ENCODE measurements at regions not wholly inside any gene's neighbourhood (a gene's known extent, or its start where the extent isn't known, plus 50 kb on each side); places are given as distances from the start of the nearest gene placed in this dataset.

DNA sequence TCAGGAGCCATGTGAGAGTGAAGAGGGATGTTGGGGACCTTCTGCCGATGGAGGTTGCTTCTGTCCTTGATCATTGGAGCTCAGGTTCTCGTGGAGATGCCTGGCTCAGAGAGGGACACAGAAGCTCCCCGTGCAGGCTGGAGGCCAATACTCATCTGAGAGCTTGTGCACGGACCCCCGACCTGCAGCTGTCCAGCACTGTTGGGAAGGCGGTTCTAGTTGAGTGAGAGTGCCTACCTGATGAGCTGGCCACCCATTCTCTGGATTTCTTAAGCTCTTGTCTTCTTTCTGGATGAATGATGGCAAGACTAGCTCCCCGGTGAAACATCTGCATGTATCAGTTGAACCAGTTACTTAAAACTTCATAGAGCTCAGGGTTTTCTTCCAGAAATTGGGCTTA, 247.6 kb upstream of the MKI67 start:
- H3F3A ChIP-seq (ENCODE audit: insufficient read depth, low read length): no peaks in the 10 kb centered on the region
- no peak overlapping the region for H2AFZ ChIP-seq (ENCODE audit: low read length)
- H3K4me2 ChIP-seq (ENCODE audit: low read length): no peak overlapping the region
- H3K79me2 ChIP-seq (ENCODE audit: insufficient read depth, low read length): no peaks in the 10 kb centered on the region
- H3K27ac ChIP-seq (ENCODE audit: low read depth, low read length, poor library complexity, severe bottlenecking): no peak overlapping the region
- H3K4me1 ChIP-seq (ENCODE audit: insufficient read depth, low read length, severe bottlenecking): no peaks in the 10 kb centered on the region
- no peaks in the 10 kb centered on the region for H3K27me3 ChIP-seq (ENCODE audit: insufficient read depth, low read length)
- H3K9me2 ChIP-seq (ENCODE audit: low read depth, low read length): no peaks in the 10 kb centered on the region
- H4K20me1 ChIP-seq (ENCODE audit: insufficient read depth, low read length): no peaks in the 10 kb centered on the region
- H3K36me3 ChIP-seq (ENCODE audit: insufficient read depth, low read length): no peaks in the 10 kb centered on the region
- no peak overlapping the region for H3K9ac ChIP-seq (ENCODE audit: low read length)
- H3K4me3 ChIP-seq (ENCODE audit: low read depth, low read length, poor library complexity, severe bottlenecking): no peak overlapping the region
- TF ChIP-seq, protein P1, sequence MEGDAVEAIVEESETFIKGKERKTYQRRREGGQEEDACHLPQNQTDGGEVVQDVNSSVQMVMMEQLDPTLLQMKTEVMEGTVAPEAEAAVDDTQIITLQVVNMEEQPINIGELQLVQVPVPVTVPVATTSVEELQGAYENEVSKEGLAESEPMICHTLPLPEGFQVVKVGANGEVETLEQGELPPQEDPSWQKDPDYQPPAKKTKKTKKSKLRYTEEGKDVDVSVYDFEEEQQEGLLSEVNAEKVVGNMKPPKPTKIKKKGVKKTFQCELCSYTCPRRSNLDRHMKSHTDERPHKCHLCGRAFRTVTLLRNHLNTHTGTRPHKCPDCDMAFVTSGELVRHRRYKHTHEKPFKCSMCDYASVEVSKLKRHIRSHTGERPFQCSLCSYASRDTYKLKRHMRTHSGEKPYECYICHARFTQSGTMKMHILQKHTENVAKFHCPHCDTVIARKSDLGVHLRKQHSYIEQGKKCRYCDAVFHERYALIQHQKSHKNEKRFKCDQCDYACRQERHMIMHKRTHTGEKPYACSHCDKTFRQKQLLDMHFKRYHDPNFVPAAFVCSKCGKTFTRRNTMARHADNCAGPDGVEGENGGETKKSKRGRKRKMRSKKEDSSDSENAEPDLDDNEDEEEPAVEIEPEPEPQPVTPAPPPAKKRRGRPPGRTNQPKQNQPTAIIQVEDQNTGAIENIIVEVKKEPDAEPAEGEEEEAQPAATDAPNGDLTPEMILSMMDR (IDR thresholded peaks at IDR 0.05; ENCODE audit: low read length): no peak
- no peak for TF ChIP-seq EZH2 (IDR thresholded peaks at IDR 0.05; ENCODE audit: borderline replicate concordance, low read length)
- no peaks in the 10 kb centered on the region for H3K9me3 ChIP-seq (ENCODE audit: low read length)

DNA sequence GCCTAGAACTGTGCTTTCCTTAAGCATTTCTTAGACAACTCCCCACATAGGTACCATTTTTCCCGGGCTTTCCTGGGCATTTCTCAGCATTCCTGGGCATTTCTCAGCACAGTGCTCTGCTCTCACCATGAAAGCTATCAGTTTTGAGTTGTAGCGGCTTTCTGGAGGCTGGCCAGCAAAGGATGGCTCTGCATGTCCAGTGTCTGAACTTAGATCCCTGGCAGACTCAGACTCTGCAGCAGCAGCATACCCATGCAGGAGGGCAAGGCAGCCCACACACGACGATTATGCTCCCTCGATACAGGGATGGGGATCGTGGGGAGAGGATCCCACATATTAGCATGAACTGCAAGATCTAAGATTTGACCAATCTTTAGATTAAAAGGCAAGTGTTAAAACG, 248.9 kb upstream of the MKI67 start:
- Histone ChIP-seq H3K4me2 (ENCODE audit: low read length) (no peak overlapping the region), H3K79me2 (ENCODE audit: insufficient read depth, low read length) (no peaks in the 10 kb centered on the region), H3K4me1 (ENCODE audit: insufficient read depth, low read length, severe bottlenecking) (no peaks in the 10 kb centered on the region), H3K9me3 (ENCODE audit: low read length) (no peaks in the 10 kb centered on the region), H3F3A (ENCODE audit: insufficient read depth, low read length) (no peaks in the 10 kb centered on the region), H4K20me1 (ENCODE audit: insufficient read depth, low read length) (no peaks in the 10 kb centered on the region), H3K27ac (ENCODE audit: low read depth, low read length, poor library complexity, severe bottlenecking) (no peak overlapping the region), H3K4me3 (ENCODE audit: low read depth, low read length, poor library complexity, severe bottlenecking) (no peak overlapping the region), H3K9me2 (ENCODE audit: low read depth, low read length) (no peaks in the 10 kb centered on the region), H3K36me3 (ENCODE audit: insufficient read depth, low read length) (no peaks in the 10 kb centered on the region), H3K27me3 (ENCODE audit: insufficient read depth, low read length) (no peaks in the 10 kb centered on the region), H3K9ac (ENCODE audit: low read length) (no peak overlapping the region), H2AFZ (ENCODE audit: low read length) (no peak overlapping the region)
- no peak for TF ChIP-seq EZH2 (IDR thresholded peaks at IDR 0.05; ENCODE audit: borderline replicate concordance, low read length)
- TF ChIP-seq, protein P1 (IDR thresholded peaks at IDR 0.05; ENCODE audit: low read length): no peak

DNA sequence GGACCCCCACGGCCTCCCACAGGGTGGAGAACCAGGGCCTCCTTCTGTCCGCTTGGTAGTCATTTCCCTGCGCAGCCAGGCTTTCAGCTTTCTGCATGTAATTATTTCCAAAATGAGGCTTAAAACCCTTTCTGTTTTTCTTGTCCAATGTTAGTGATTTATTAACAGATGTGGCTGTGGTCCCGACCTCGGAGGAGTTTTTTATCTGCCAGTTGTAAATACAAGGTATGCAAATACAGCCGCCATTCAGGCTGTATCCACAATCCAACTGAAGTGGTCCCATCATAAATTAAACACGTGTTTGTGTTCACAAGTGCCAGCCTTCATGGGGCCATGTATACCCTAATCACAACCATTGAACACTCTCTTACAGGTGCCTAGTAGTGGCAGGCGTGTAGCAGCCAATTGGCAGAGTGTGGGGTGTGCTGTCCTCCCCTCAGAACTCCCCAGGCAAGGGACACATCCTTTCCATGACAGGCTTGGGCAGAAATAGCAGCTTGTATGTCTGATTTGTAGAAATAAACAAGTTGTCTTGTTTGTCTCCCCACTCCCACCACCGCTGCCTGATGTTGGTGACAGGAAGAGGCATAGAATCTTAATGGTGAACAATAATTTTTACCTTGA, 251.3 kb upstream of the MKI67 start:
- Histone ChIP-seq H3F3A (ENCODE audit: insufficient read depth, low read length) (no peaks in the 10 kb centered on the region), H2AFZ (ENCODE audit: low read length) (no peak overlapping the region), H3K79me2 (ENCODE audit: insufficient read depth, low read length) (no peaks in the 10 kb centered on the region), H3K27ac (ENCODE audit: low read depth, low read length, poor library complexity, severe bottlenecking) (no peak overlapping the region), H3K9ac (ENCODE audit: low read length) (no peak overlapping the region), H3K4me3 (ENCODE audit: low read depth, low read length, poor library complexity, severe bottlenecking) (no peak overlapping the region), H3K4me2 (ENCODE audit: low read length) (no peak overlapping the region), H3K27me3 (ENCODE audit: insufficient read depth, low read length) (no peaks in the 10 kb centered on the region), H3K9me2 (ENCODE audit: low read depth, low read length) (no peaks in the 10 kb centered on the region), H4K20me1 (ENCODE audit: insufficient read depth, low read length) (no peaks in the 10 kb centered on the region), H3K4me1 (ENCODE audit: insufficient read depth, low read length, severe bottlenecking) (no peaks in the 10 kb centered on the region), H3K36me3 (ENCODE audit: insufficient read depth, low read length) (no peaks in the 10 kb centered on the region), H3K9me3 (ENCODE audit: low read length) (no peaks in the 10 kb centered on the region)
- TF ChIP-seq, protein P1 (IDR thresholded peaks at IDR 0.05; ENCODE audit: low read length): no peak
- no peak for TF ChIP-seq EZH2 (IDR thresholded peaks at IDR 0.05; ENCODE audit: borderline replicate concordance, low read length)
